Body of pancreas (tissue), 4 donors: ENCODE measurements at regions not wholly inside any gene's neighbourhood (a gene's known extent, or its start where the extent isn't known, plus 50 kb on each side); places are given as distances from the start of the nearest gene placed in this dataset.

Experiments
- ATAC-seq: fragments of 150-250 bp; one replicate; pipeline ENCODE4 v1.9.1; 2016
- DNase-seq, 4 donors: peaks; one replicate each; pipeline ENCODE4 v3.0.0-alpha.2; 2019
- H3K27ac ChIP-seq, 4 donors: fragments of 200-600 bp; sonication (generic); 1 replicate in 3 of 4; 2 replicates in 1 of 4; pipeline versions ENCODE4 v1.5.1 to v1.6.1; 2016 to 2019; ENCODE audit warnings: mild to moderate bottlenecking in 1 of 4, mixed read lengths in 1 of 4, moderate library complexity in 1 of 4
- H3K27me3 ChIP-seq, 2 donors: fragments of 200-600 bp; sonication (generic); one replicate each; pipeline ENCODE4 v1.6.0; 2016; ENCODE audit warnings: mild to moderate bottlenecking in 1 of 2
- H3K36me3 ChIP-seq, 2 donors: fragments of 200-600 bp; sonication (generic); replicated peaks in 1 of 2; 2 replicates each; pipeline ENCODE4 v1.5.1; 2016; ENCODE audit warnings: low read depth in 2 of 2; ENCODE audit not compliant: insufficient read depth in 1 of 2
- H3K4me1 ChIP-seq: fragments of 200-600 bp; sonication (generic); one replicate; pipeline ENCODE4 v1.6.0; 2016
- H3K4me3 ChIP-seq, 2 donors: fragments of 200-600 bp; sonication (generic); 1 replicate in 1 of 2; 2 replicates in 1 of 2; pipeline ENCODE4 v1.5.1; 2016 to 2019
- H3K9me3 ChIP-seq, 3 donors: fragments of 200-600 bp; sonication (generic); 1 replicate in 2 of 3; 2 replicates in 1 of 3; pipeline ENCODE4 v1.5.1; 2016
- POLR2A ChIP-seq, 3 donors: fragments of 450-650 bp; IDR thresholded peaks; one replicate each; pipeline ENCODE4 v1.6.1; 2016; ENCODE audit warnings: antibody characterized with exemption in 3 of 3, mild to moderate bottlenecking in 2 of 3
- WGBS, 2 donors: methylation state at CpG; one replicate each; pipeline ENCODE4 v1.1.5; 2017; 5-methylcytosine and 5-hydroxymethylcytosine counted together
- intact Hi-C: fragments of 100-400 bp; cut with DNase I; formaldehyde crosslinking; loops from one replicate; pipeline ENCODE4 v1.15.1; 2023
- TF ChIP-seq, protein P1 (sequence below), 7 experiments: fragments of 450-650 bp in 4 of 7; fragments of 200-600 bp in 3 of 7; sonication (generic) in 3 of 7; IDR thresholded peaks; one replicate each; pipeline ENCODE4 v1.5.1; 2016 to 2019; ENCODE audit warnings: antibody characterized with exemption in 7 of 7

DNA sequence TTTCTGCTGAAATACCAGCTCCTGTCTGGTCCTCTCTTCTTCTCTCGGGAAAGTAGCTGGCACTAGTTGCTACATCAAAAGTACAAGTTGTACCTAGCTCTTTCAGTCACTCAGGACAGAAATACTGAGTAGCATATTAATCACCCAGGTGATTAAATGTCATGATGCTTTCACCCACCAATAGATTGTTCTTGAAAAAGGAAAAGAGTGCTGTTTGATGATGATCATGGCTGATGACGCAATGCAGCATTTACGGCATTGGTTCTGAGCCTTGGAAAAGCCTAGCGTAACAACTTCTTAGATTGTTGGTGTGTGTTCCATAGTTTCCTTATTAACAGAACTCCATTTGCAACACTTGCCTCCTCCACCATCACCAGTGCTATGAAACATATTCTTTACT lies 190.7 kb downstream of the CDH7 start:
- WGBS, 2 donors = 84 to 88% methylated on average over 4 of the region's 4 CpGs

More for the DNA sequence above, 190.7 kb downstream of the CDH7 start:
- no peak overlapping the region for H3K4me3 ChIP-seq
- DNase-seq = no peak
- no peak overlapping the region for H3K27ac ChIP-seq
- TF ChIP-seq, protein P1, sequence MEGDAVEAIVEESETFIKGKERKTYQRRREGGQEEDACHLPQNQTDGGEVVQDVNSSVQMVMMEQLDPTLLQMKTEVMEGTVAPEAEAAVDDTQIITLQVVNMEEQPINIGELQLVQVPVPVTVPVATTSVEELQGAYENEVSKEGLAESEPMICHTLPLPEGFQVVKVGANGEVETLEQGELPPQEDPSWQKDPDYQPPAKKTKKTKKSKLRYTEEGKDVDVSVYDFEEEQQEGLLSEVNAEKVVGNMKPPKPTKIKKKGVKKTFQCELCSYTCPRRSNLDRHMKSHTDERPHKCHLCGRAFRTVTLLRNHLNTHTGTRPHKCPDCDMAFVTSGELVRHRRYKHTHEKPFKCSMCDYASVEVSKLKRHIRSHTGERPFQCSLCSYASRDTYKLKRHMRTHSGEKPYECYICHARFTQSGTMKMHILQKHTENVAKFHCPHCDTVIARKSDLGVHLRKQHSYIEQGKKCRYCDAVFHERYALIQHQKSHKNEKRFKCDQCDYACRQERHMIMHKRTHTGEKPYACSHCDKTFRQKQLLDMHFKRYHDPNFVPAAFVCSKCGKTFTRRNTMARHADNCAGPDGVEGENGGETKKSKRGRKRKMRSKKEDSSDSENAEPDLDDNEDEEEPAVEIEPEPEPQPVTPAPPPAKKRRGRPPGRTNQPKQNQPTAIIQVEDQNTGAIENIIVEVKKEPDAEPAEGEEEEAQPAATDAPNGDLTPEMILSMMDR (IDR thresholded peaks at IDR 0.05) = no peak
- TF ChIP-seq POLR2A (IDR thresholded peaks at IDR 0.05) = no peak
- no peaks in the 10 kb centered on the region for H3K27me3 ChIP-seq
- no peaks in the 10 kb centered on the region for H3K36me3 ChIP-seq
- intact Hi-C loops = no loop called here
- H3K9me3 ChIP-seq = no peaks in the 10 kb centered on the region
- no peaks in the 10 kb centered on the region for H3K4me1 ChIP-seq
- ATAC-seq = no peak
